Nephron progenitor cell (in vitro differentiated cells): ENCODE measurements at regions not wholly inside any gene's neighbourhood (a gene's known extent, or its start where the extent isn't known, plus 50 kb on each side); places are given as distances from the start of the nearest gene placed in this dataset.

Experiments
- DNase-seq: peaks from one replicate; pipeline ENCODE4 v3.0.0; 2021
- H3K27ac Mint-ChIP-seq: 2 replicates; pipeline ENCODE4 v1.8.0; 2021; ENCODE audit warnings: mild to moderate bottlenecking, moderate library complexity, mixed read lengths
- H3K27me3 Mint-ChIP-seq: 2 replicates; pipeline ENCODE4 v1.8.0; 2021; ENCODE audit warnings: mild to moderate bottlenecking, low read depth, mixed read lengths; ENCODE audit not compliant: poor library complexity
- H3K36me3 Mint-ChIP-seq: 2 replicates; pipeline ENCODE4 v1.8.0; 2021; ENCODE audit warnings: low read depth, mixed read lengths
- H3K4me1 Mint-ChIP-seq: 2 replicates; pipeline ENCODE4 v1.8.0; 2021; ENCODE audit warnings: mixed read lengths
- H3K4me3 Mint-ChIP-seq: 2 replicates; pipeline ENCODE4 v1.8.0; 2021; ENCODE audit warnings: mild to moderate bottlenecking, moderate library complexity, mixed read lengths
- H3K9me3 Mint-ChIP-seq: 2 replicates; pipeline ENCODE4 v1.8.0; 2021; ENCODE audit warnings: mild to moderate bottlenecking, moderate library complexity, mixed read lengths
- TF ChIP-seq, protein P1 (sequence below): fragments of 200-600 bp; sonication (generic); IDR thresholded peaks from 2 replicates; pipeline ENCODE4 v1.5.0; 2021; ENCODE audit warnings: antibody characterized with exemption

- Mint-ChIP-seq H3K9me3 (no peaks in the 10 kb centered on the region), H3K27me3 (peaks cover 3% of the 10 kb centered on the region), H3K36me3 (no peaks in the 10 kb centered on the region), H3K4me1 (peaks cover 7% of the 10 kb centered on the region), H3K27ac (no peak overlapping the region), H3K4me3 (no peak overlapping the region)
- no peak for DNase-seq
- TF ChIP-seq, protein P1, sequence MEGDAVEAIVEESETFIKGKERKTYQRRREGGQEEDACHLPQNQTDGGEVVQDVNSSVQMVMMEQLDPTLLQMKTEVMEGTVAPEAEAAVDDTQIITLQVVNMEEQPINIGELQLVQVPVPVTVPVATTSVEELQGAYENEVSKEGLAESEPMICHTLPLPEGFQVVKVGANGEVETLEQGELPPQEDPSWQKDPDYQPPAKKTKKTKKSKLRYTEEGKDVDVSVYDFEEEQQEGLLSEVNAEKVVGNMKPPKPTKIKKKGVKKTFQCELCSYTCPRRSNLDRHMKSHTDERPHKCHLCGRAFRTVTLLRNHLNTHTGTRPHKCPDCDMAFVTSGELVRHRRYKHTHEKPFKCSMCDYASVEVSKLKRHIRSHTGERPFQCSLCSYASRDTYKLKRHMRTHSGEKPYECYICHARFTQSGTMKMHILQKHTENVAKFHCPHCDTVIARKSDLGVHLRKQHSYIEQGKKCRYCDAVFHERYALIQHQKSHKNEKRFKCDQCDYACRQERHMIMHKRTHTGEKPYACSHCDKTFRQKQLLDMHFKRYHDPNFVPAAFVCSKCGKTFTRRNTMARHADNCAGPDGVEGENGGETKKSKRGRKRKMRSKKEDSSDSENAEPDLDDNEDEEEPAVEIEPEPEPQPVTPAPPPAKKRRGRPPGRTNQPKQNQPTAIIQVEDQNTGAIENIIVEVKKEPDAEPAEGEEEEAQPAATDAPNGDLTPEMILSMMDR, result no peak
These were observed 55.2 kb upstream of the DACH1 start for GRCh38 chr13:71922194-71922593.
